Fibroblast of lung (primary cell): ENCODE measurements at regions not wholly inside any gene's neighbourhood (a gene's known extent, or its start where the extent isn't known, plus 50 kb on each side); places are given as distances from the start of the nearest gene placed in this dataset.

Experiments
- EZH2 ChIP-seq: IDR thresholded peaks from 2 replicates; pipeline ENCODE4 v1.5.1; 2012; ENCODE audit warnings: low read length, control low read depth, mild to moderate bottlenecking; ENCODE audit errors: missing control alignments
- TF ChIP-seq, protein P1 (sequence below), 2 donors: IDR thresholded peaks in 1 of 2; conservative IDR thresholded peaks in 1 of 2; 1 replicate in 1 of 2; 2 replicates in 1 of 2; pipeline ENCODE4 v1.5.1; 2011 to 2012; ENCODE audit warnings: low read length in 2 of 2, control low read depth in 1 of 2, inconsistent platforms in 1 of 2, low read depth in 1 of 2, mild to moderate bottlenecking in 1 of 2

GRCh38 chr6:97913721-97914120 is 630.7 kb upstream of the MMS22L start:
- TF ChIP-seq EZH2, result no peak
- TF ChIP-seq, protein P1, sequence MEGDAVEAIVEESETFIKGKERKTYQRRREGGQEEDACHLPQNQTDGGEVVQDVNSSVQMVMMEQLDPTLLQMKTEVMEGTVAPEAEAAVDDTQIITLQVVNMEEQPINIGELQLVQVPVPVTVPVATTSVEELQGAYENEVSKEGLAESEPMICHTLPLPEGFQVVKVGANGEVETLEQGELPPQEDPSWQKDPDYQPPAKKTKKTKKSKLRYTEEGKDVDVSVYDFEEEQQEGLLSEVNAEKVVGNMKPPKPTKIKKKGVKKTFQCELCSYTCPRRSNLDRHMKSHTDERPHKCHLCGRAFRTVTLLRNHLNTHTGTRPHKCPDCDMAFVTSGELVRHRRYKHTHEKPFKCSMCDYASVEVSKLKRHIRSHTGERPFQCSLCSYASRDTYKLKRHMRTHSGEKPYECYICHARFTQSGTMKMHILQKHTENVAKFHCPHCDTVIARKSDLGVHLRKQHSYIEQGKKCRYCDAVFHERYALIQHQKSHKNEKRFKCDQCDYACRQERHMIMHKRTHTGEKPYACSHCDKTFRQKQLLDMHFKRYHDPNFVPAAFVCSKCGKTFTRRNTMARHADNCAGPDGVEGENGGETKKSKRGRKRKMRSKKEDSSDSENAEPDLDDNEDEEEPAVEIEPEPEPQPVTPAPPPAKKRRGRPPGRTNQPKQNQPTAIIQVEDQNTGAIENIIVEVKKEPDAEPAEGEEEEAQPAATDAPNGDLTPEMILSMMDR (conservative IDR thresholded peaks at IDR 0.05 in 1 of 2, IDR thresholded peaks at IDR 0.05 in 1 of 2; ENCODE audit: low read depth in 1 of 2, low read length in 2 of 2), result no peak
